ENCODE measurements at regions not wholly inside any gene's neighbourhood (a gene's known extent, or its start where the extent isn't known, plus 50 kb on each side); places are given as distances from the start of the nearest gene placed in this dataset.

DNA sequence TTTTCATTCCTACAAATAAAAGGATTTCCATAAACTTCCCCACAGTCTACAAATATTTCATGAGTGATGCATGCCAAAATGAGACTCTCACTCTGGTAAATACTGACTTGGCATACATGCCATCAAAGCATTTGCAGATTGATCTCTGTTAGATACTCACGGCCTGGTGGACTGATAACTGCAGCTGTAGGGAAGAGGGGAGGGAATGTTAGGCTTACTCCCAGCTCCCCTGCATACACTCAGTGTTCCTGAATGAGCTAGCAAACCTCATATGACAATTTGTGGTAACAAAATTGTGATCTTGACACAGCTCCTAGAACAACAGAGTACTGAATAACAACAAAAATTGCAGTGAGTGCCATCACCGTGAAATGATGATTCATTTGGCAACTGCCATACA is 435.3 kb downstream of the NR2F1-AS1 start:
- TF ChIP-seq, protein P1, sequence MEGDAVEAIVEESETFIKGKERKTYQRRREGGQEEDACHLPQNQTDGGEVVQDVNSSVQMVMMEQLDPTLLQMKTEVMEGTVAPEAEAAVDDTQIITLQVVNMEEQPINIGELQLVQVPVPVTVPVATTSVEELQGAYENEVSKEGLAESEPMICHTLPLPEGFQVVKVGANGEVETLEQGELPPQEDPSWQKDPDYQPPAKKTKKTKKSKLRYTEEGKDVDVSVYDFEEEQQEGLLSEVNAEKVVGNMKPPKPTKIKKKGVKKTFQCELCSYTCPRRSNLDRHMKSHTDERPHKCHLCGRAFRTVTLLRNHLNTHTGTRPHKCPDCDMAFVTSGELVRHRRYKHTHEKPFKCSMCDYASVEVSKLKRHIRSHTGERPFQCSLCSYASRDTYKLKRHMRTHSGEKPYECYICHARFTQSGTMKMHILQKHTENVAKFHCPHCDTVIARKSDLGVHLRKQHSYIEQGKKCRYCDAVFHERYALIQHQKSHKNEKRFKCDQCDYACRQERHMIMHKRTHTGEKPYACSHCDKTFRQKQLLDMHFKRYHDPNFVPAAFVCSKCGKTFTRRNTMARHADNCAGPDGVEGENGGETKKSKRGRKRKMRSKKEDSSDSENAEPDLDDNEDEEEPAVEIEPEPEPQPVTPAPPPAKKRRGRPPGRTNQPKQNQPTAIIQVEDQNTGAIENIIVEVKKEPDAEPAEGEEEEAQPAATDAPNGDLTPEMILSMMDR (IDR thresholded peaks at IDR 0.05; ENCODE audit: low read depth, low read length, poor library complexity, severe bottlenecking), result no peak
- TF ChIP-seq EZH2phosphoT487 (IDR thresholded peaks at IDR 0.05; ENCODE audit: borderline replicate concordance, low read length), result no peak

Data from DOHH2 (cell line).